ENCODE measurements at regions not wholly inside any gene's neighbourhood (a gene's known extent, or its start where the extent isn't known, plus 50 kb on each side); places are given as distances from the start of the nearest gene placed in this dataset.
"Not testable (repeated sequence)": the region's sequence is repeated elsewhere in the genome, so short reads cannot be mapped to it uniquely, and the experiment has no call there.

GRCh38 chr13:50424993-50425392 is 409.7 kb downstream of the KCNRG start:
- H3K9me3 ChIP-seq (ENCODE audit: control insufficient read depth, insufficient read depth, low read length) = no peaks in the 10 kb centered on the region
- Mint-ChIP-seq H3K9me3 (no peaks in the 10 kb centered on the region), H3K36me3 (no peaks in the 10 kb centered on the region), H3K4me3 (no peak overlapping the region), H3K27me3 (ENCODE audit: low read depth in 2 of 2) (no peaks in the 10 kb centered on the region), H3K4me1 (peaks cover 34 to 35% of the 10 kb centered on the region in 2 donors), H3K27ac (no peak overlapping the region)
- ATAC-seq = no peak
- intact Hi-C loops (cut with micrococcal nuclease) = loop anchor here (5.0 to 10.0 kb wide), 2 partner anchors 428 to 980 kb away; partner anchors contain the start of genes CAB39L, SETDB2 and TRIM13
- H3K36me3 ChIP-seq (ENCODE audit: control insufficient read depth, insufficient read depth, low read length) = no peaks in the 10 kb centered on the region
- H3K4me1 ChIP-seq (ENCODE audit: control insufficient read depth, insufficient read depth, low read length) = peaks cover 23% of the 10 kb centered on the region
- H3K27me3 ChIP-seq (ENCODE audit: control insufficient read depth, insufficient read depth, low read length) = no peaks in the 10 kb centered on the region
- no peak overlapping the region for H3K4me3 ChIP-seq (ENCODE audit: low read length)
- no peak for DNase-seq
- no peak overlapping the region for H3K27ac ChIP-seq (ENCODE audit: low read length)
- WGBS (ENCODE audit: insufficient coverage) = 100% methylated on average over 2 of the region's 2 CpGs
- TF ChIP-seq CTCF (IDR thresholded peaks at IDR 0.05) = no peak

- TF ChIP-seq CTCF (IDR thresholded peaks at IDR 0.05) = no peak
- ATAC-seq (no peak), DNase-seq (no peak)
- Mint-ChIP-seq H3K27ac (no peak overlapping the region), H3K4me3 (no peak overlapping the region), H3K4me1 (peaks cover 34 to 35% of the 10 kb centered on the region in 2 donors), H3K9me3 (no peaks in the 10 kb centered on the region), H3K27me3 (ENCODE audit: low read depth in 2 of 2) (no peaks in the 10 kb centered on the region), H3K36me3 (no peaks in the 10 kb centered on the region)
- no peak overlapping the region for H3K27ac ChIP-seq (ENCODE audit: low read length)
- no peaks in the 10 kb centered on the region for H3K27me3 ChIP-seq (ENCODE audit: control insufficient read depth, insufficient read depth, low read length)
- H3K4me1 ChIP-seq (ENCODE audit: control insufficient read depth, insufficient read depth, low read length) = peaks cover 23% of the 10 kb centered on the region
- intact Hi-C loops (cut with micrococcal nuclease) = loop anchor here (5.0 to 10.0 kb wide), 2 partner anchors 428 to 981 kb away; partner anchors contain the start of genes CAB39L, SETDB2 and TRIM13
- no peaks in the 10 kb centered on the region for H3K9me3 ChIP-seq (ENCODE audit: control insufficient read depth, insufficient read depth, low read length)
- no peaks in the 10 kb centered on the region for H3K36me3 ChIP-seq (ENCODE audit: control insufficient read depth, insufficient read depth, low read length)
- H3K4me3 ChIP-seq (ENCODE audit: low read length) = no peak overlapping the region
Measured at GRCh38 chr13:50425772-50426171, 410.5 kb downstream of the KCNRG start.

GRCh38 chr13:50426927-50427326 is 411.7 kb downstream of the KCNRG start:
- Mint-ChIP-seq H3K27ac (peak overlapping the region; percentile 71 to 87), H3K4me3 (peak overlapping the region; percentile 65), H3K4me1 (peaks cover 34 to 35% of the 10 kb centered on the region in 2 donors)

GRCh38 chr13:50427511-50427910 is 412.3 kb downstream of the KCNRG start:
- H3K4me1 Mint-ChIP-seq = peaks cover 29 to 30% of the 10 kb centered on the region in 2 donors
- not testable (repeated sequence) for H3K9me3 Mint-ChIP-seq; H3K9me3 ChIP-seq (ENCODE audit: control insufficient read depth, insufficient read depth, low read length); H3K4me3 ChIP-seq (ENCODE audit: low read length); H3K27me3 Mint-ChIP-seq (ENCODE audit: low read depth in 2 of 2); H3K36me3 ChIP-seq (ENCODE audit: control insufficient read depth, insufficient read depth, low read length); H3K27me3 ChIP-seq (ENCODE audit: control insufficient read depth, insufficient read depth, low read length); H3K36me3 Mint-ChIP-seq
- WGBS (ENCODE audit: insufficient coverage) = 35% methylated on average over 9 of the region's 9 CpGs
- peak overlapping the region; percentile 71 to 87 for H3K27ac Mint-ChIP-seq
- peak overlapping the region; percentile 54 for H3K27ac ChIP-seq (ENCODE audit: low read length)
- H3K4me3 Mint-ChIP-seq = peak overlapping the region; percentile 65
- DNase-seq (peak; percentile 48 to 63), ATAC-seq (peak; percentile 93 to 96 (median 95))
- peaks cover 17% of the 10 kb centered on the region for H3K4me1 ChIP-seq (ENCODE audit: control insufficient read depth, insufficient read depth, low read length)
- intact Hi-C loops (cut with micrococcal nuclease) = loop anchor here (5.0 to 10.0 kb wide), 2 partner anchors 430 to 983 kb away; partner anchors contain the start of genes CAB39L, SETDB2 and TRIM13

More at GRCh38 chr13:50426927-50427326, 411.7 kb downstream of the KCNRG start:
- Mint-ChIP-seq H3K27me3 (ENCODE audit: low read depth in 2 of 2) (no peaks in the 10 kb centered on the region), H3K9me3 (no peaks in the 10 kb centered on the region), H3K36me3 (no peaks in the 10 kb centered on the region)
- DNase-seq (no peak), ATAC-seq (no peak)
- H3K27me3 ChIP-seq (ENCODE audit: control insufficient read depth, insufficient read depth, low read length) = no peaks in the 10 kb centered on the region
- no peak for TF ChIP-seq CTCF (IDR thresholded peaks at IDR 0.05)
- H3K27ac ChIP-seq (ENCODE audit: low read length) = peak overlapping the region; percentile 18
- H3K4me3 ChIP-seq (ENCODE audit: low read length) = no peak overlapping the region
- intact Hi-C loops (cut with micrococcal nuclease) = loop anchor here (5.0 to 10.0 kb wide), 2 partner anchors 430 to 982 kb away; partner anchors contain the start of genes CAB39L, SETDB2 and TRIM13
- H3K9me3 ChIP-seq (ENCODE audit: control insufficient read depth, insufficient read depth, low read length) = no peaks in the 10 kb centered on the region
- no peaks in the 10 kb centered on the region for H3K36me3 ChIP-seq (ENCODE audit: control insufficient read depth, insufficient read depth, low read length)
- H3K4me1 ChIP-seq (ENCODE audit: control insufficient read depth, insufficient read depth, low read length) = peaks cover 21% of the 10 kb centered on the region
